T-cell (primary cell): ENCODE measurements at regions not wholly inside any gene's neighbourhood (a gene's known extent, or its start where the extent isn't known, plus 50 kb on each side); places are given as distances from the start of the nearest gene placed in this dataset.

Experiments used
- ATAC-seq, 4 experiments: fragments of 200-7000 bp in 3 of 4; fragments of 150-1000 bp in 1 of 4; cut with Tn5 transposase; replicated peaks in 1 of 4; 1 replicate in 3 of 4; 2 replicates in 1 of 4; pipeline ENCODE4 v1.10.0; 2021; ENCODE audit warnings: moderate library complexity in 3 of 4, mild to moderate bottlenecking in 2 of 4, moderate number of reproducible peaks in 1 of 4
- CTCF ChIA-PET, 2 donors: fragments of 300-600 bp; sonication (Branson Sonifier 250); formaldehyde crosslinking; loops; one replicate each; lab custom pipeline; 2022; ENCODE audit warnings: antibody characterized with exemption in 2 of 2; lab: Charles Lee
- POLR2A ChIA-PET, 2 donors: fragments of 300-600 bp; sonication (Branson Sonifier 250); formaldehyde crosslinking; loops; one replicate each; lab custom pipeline; 2022; ENCODE audit warnings: antibody characterized with exemption in 2 of 2; lab: Charles Lee
- DNase-seq, 35 experiments: peaks; one replicate each; pipeline versions ENCODE4 v3.0.0 to v3.0.0-alpha.2; 2013 to 2023
- H3K27ac ChIP-seq: one replicate; pipeline ENCODE4 v1.5.1; 2013; ENCODE audit warnings: low read length
- H3K27me3 ChIP-seq, 2 experiments: replicated peaks in 1 of 2; 1 replicate in 1 of 2; 2 replicates in 1 of 2; pipeline versions ENCODE4 v1.6.1 to v1.7.0; 2013; ENCODE audit warnings: low read length in 1 of 2, mixed read lengths in 1 of 2; ENCODE audit not compliant: control insufficient read depth in 2 of 2, insufficient read depth in 2 of 2; ENCODE audit errors: extremely low read depth in 1 of 2
- H3K36me3 ChIP-seq, 2 donors: 1 replicate in 1 of 2; 2 replicates in 1 of 2; pipeline versions ENCODE4 v1.6.1 to v1.7.0; 2013; ENCODE audit warnings: low read length in 1 of 2; ENCODE audit not compliant: control insufficient read depth in 2 of 2, insufficient read depth in 1 of 2; ENCODE audit errors: extremely low read depth in 1 of 2
- H3K4me1 ChIP-seq, 2 experiments: 1 replicate in 1 of 2; 2 replicates in 1 of 2; pipeline versions ENCODE4 v1.6.1 to v1.7.0; 2013; ENCODE audit warnings: low read length in 2 of 2, mixed read lengths in 1 of 2; ENCODE audit not compliant: insufficient read depth in 2 of 2, control insufficient read depth in 1 of 2; ENCODE audit errors: extremely low read depth in 1 of 2
- H3K4me3 ChIP-seq, 2 donors: 1 replicate in 1 of 2; 2 replicates in 1 of 2; pipeline versions ENCODE4 v1.5.1 to v1.7.0; 2013; ENCODE audit warnings: mild to moderate bottlenecking in 2 of 2, low read length in 1 of 2, moderate library complexity in 1 of 2; ENCODE audit not compliant: control insufficient read depth in 1 of 2; ENCODE audit errors: extremely low read depth in 1 of 2
- H3K9me3 ChIP-seq: 2 replicates; pipeline ENCODE4 v1.7.0; 2013
- H3K27ac Mint-ChIP-seq, 2 donors: one replicate each; pipeline ENCODE4 v1.8.0; 2020 to 2021; ENCODE audit warnings: mild to moderate bottlenecking in 2 of 2, mixed read lengths in 2 of 2
- H3K27me3 Mint-ChIP-seq, 2 donors: one replicate each; pipeline ENCODE4 v1.8.0; 2021 to 2022; ENCODE audit warnings: mixed read lengths in 2 of 2
- H3K36me3 Mint-ChIP-seq: one replicate; pipeline ENCODE4 v1.8.0; 2021; ENCODE audit warnings: mixed read lengths
- H3K4me1 Mint-ChIP-seq, 3 donors: one replicate each; pipeline ENCODE4 v1.8.0; 2020 to 2022; ENCODE audit warnings: mixed read lengths in 3 of 3, mild to moderate bottlenecking in 1 of 3
- H3K4me3 Mint-ChIP-seq, 3 donors: one replicate each; pipeline ENCODE4 v1.8.0; 2020 to 2022; ENCODE audit warnings: mild to moderate bottlenecking in 3 of 3, mixed read lengths in 3 of 3, moderate library complexity in 3 of 3
- H3K9me3 Mint-ChIP-seq, 3 donors: one replicate each; pipeline ENCODE4 v1.8.0; 2020 to 2022; ENCODE audit warnings: mixed read lengths in 3 of 3
- WGBS: methylation state at CpG from one replicate; pipeline ENCODE4 v1.1.5; 2013; ENCODE audit warnings: missing lambda C conversion rate; ENCODE audit not compliant: insufficient coverage; 5-methylcytosine and 5-hydroxymethylcytosine counted together

- Mint-ChIP-seq H3K4me1 (no peaks in the 10 kb centered on the region), H3K36me3 (peaks cover 3% of the 10 kb centered on the region), H3K27me3 (peaks cover 0 to 3% of the 10 kb centered on the region in 2 donors), H3K9me3 (peaks cover 5 to 54% (median 14%) of the 10 kb centered on the region in 3 donors), H3K4me3 (no peak overlapping the region), H3K27ac (no peak overlapping the region)
- 92% methylated on average over 1 of the region's 2 CpGs for WGBS
- CTCF ChIA-PET, result no interaction called here
- H3K27ac ChIP-seq, result no peak overlapping the region
- no peak overlapping the region for H3K4me3 ChIP-seq
- no peak for ATAC-seq
- no peak for DNase-seq
- no peaks in the 10 kb centered on the region for H3K9me3 ChIP-seq
- POLR2A ChIA-PET, result interaction anchor here in 1 of 2 donors (0.6 kb wide), 1 partner anchor 1173 kb away, joined by 3 read pairs; no protein-coding TSS in a partner anchor
- no peaks in the 10 kb centered on the region for H3K4me1 ChIP-seq
- H3K36me3 ChIP-seq, result no peaks in the 10 kb centered on the region
- H3K27me3 ChIP-seq, result peaks cover 0 to 8% of the 10 kb centered on the region in 2 experiments
These were observed 383.8 kb downstream of the MAN2A1 start for GRCh38 chr5:110073534-110073933.

GRCh38 chr5:110075656-110076055, 385.9 kb downstream of the MAN2A1 start:
- no peak overlapping the region for H3K27ac Mint-ChIP-seq
- no CpG with 5 or more reads among the region's 1 CpG for WGBS
- peaks cover 0 to 34% (median 4%) of the 10 kb centered on the region in 3 donors for H3K9me3 Mint-ChIP-seq

GRCh38 chr5:110077147-110077546, 387.4 kb downstream of the MAN2A1 start:
- ATAC-seq, result no peak
- Mint-ChIP-seq H3K4me3 (no peak overlapping the region), H3K4me1 (no peaks in the 10 kb centered on the region), H3K27me3 (peaks cover 0 to 3% of the 10 kb centered on the region in 2 donors), H3K27ac (no peak overlapping the region), H3K9me3 (peaks cover 0 to 26% (median 4%) of the 10 kb centered on the region in 3 donors), H3K36me3 (peaks cover 3% of the 10 kb centered on the region)
- DNase-seq, result no peak
- POLR2A ChIA-PET, result no interaction called here
- Histone ChIP-seq H3K36me3 (no peaks in the 10 kb centered on the region), H3K27me3 (peaks cover 0 to 8% of the 10 kb centered on the region in 2 experiments), H3K4me3 (no peak overlapping the region), H3K27ac (no peak overlapping the region), H3K4me1 (no peaks in the 10 kb centered on the region), H3K9me3 (no peaks in the 10 kb centered on the region)
- CTCF ChIA-PET, result no interaction called here
- WGBS, result 25% methylated on average over 1 of the region's 3 CpGs

More at GRCh38 chr5:110075656-110076055, 385.9 kb downstream of the MAN2A1 start:
- peaks cover 3% of the 10 kb centered on the region for H3K36me3 Mint-ChIP-seq
- DNase-seq (no peak), ATAC-seq (no peak)
- Histone ChIP-seq H3K4me1 (no peaks in the 10 kb centered on the region), H3K9me3 (no peaks in the 10 kb centered on the region), H3K4me3 (no peak overlapping the region), H3K36me3 (no peaks in the 10 kb centered on the region), H3K27me3 (peaks cover 0 to 8% of the 10 kb centered on the region in 2 experiments), H3K27ac (no peak overlapping the region)
- H3K27me3 Mint-ChIP-seq, result peaks cover 0 to 3% of the 10 kb centered on the region in 2 donors
- ChIA-PET CTCF (no interaction called here), POLR2A (interaction anchor here in 1 of 2 donors (0.6 kb wide), 1 partner anchor 94 kb away, joined by 3 read pairs; no protein-coding TSS in a partner anchor)
- H3K4me3 Mint-ChIP-seq, result no peak overlapping the region
- H3K4me1 Mint-ChIP-seq, result no peaks in the 10 kb centered on the region

GRCh38 chr5:110082194-110082593, 392.5 kb downstream of the MAN2A1 start:
- no CpG with 5 or more reads among the region's 3 CpGs for WGBS
- Mint-ChIP-seq H3K27ac (no peak overlapping the region), H3K9me3 (no peaks in the 10 kb centered on the region), H3K4me1 (peaks cover 5 to 13% (median 6%) of the 10 kb centered on the region in 3 donors), H3K36me3 (no peaks in the 10 kb centered on the region), H3K27me3 (peaks cover 0 to 2% of the 10 kb centered on the region in 2 donors), H3K4me3 (no peak overlapping the region)
- Histone ChIP-seq H3K27me3 (no peaks in the 10 kb centered on the region), H3K4me1 (no peaks in the 10 kb centered on the region), H3K27ac (no peak overlapping the region), H3K9me3 (no peaks in the 10 kb centered on the region), H3K4me3 (no peak overlapping the region), H3K36me3 (no peaks in the 10 kb centered on the region)
- DNase-seq, result no peak
- no peak for ATAC-seq
- ChIA-PET POLR2A (no interaction called here), CTCF (no interaction called here)

GRCh38 chr5:110082863-110083262, 393.1 kb downstream of the MAN2A1 start:
- Mint-ChIP-seq H3K9me3 (no peaks in the 10 kb centered on the region), H3K27ac (no peak overlapping the region), H3K4me1 (peaks cover 5 to 13% (median 6%) of the 10 kb centered on the region in 3 donors), H3K36me3 (no peaks in the 10 kb centered on the region), H3K27me3 (no peaks in the 10 kb centered on the region), H3K4me3 (no peak overlapping the region)
- H3K36me3 ChIP-seq, result no peaks in the 10 kb centered on the region
- H3K9me3 ChIP-seq, result no peaks in the 10 kb centered on the region
- no peaks in the 10 kb centered on the region for H3K27me3 ChIP-seq
- ATAC-seq (no peak), DNase-seq (no peak)
- no peak overlapping the region for H3K27ac ChIP-seq
- whole genome bisulfite sequencing, result no CpG with 5 or more reads among the region's 2 CpGs
- H3K4me3 ChIP-seq, result no peak overlapping the region
- ChIA-PET POLR2A (no interaction called here), CTCF (no interaction called here)
- H3K4me1 ChIP-seq, result no peaks in the 10 kb centered on the region

- no peaks in the 10 kb centered on the region for H3K36me3 Mint-ChIP-seq
- no peak overlapping the region for H3K27ac Mint-ChIP-seq
- no CpG with 5 or more reads among the region's 1 CpG for WGBS
These were observed 396.1 kb downstream of the MAN2A1 start for GRCh38 chr5:110085826-110086225.

More at GRCh38 chr5:110085826-110086225, 396.1 kb downstream of the MAN2A1 start:
- Mint-ChIP-seq H3K9me3 (no peaks in the 10 kb centered on the region), H3K4me3 (no peak overlapping the region), H3K27me3 (no peaks in the 10 kb centered on the region), H3K4me1 (peaks cover 5 to 13% (median 9%) of the 10 kb centered on the region in 3 donors)
- CTCF ChIA-PET, result interaction anchor here (0.6 kb wide), 2 partner anchors 56 to 715 kb away, joined by 3 read pairs; no protein-coding TSS in a partner anchor
- POLR2A ChIA-PET, result no interaction called here
- Histone ChIP-seq H3K9me3 (no peaks in the 10 kb centered on the region), H3K4me1 (no peaks in the 10 kb centered on the region), H3K4me3 (no peak overlapping the region), H3K27me3 (no peaks in the 10 kb centered on the region), H3K27ac (no peak overlapping the region), H3K36me3 (no peaks in the 10 kb centered on the region)
- ATAC-seq (no peak), DNase-seq (no peak)
